Cardiac muscle cell (in vitro differentiated cells and primary cell): ENCODE measurements at regions not wholly inside any gene's neighbourhood (a gene's known extent, or its start where the extent isn't known, plus 50 kb on each side); places are given as distances from the start of the nearest gene placed in this dataset.
"Not testable (repeated sequence)": the region's sequence is repeated elsewhere in the genome, so short reads cannot be mapped to it uniquely, and the experiment has no call there.

Source experiments
- DNase-seq, 2 donors: peaks; one replicate each; pipeline versions ENCODE4 v3.0.0 to v3.0.0-alpha.2; 2010 to 2017; ENCODE audit warnings: low read depth in 1 of 2, low spot score in 1 of 2
- H3K27ac ChIP-seq: fragments of 200-600 bp; sonication (generic); 2 replicates; pipeline ENCODE4 v1.5.1; 2016
- H3K27me3 ChIP-seq: fragments of 200-600 bp; sonication (generic); 2 replicates; pipeline ENCODE4 v1.6.0; 2016; ENCODE audit warnings: control low read depth
- H3K36me3 ChIP-seq: fragments of 200-600 bp; sonication (generic); 2 replicates; pipeline ENCODE4 v1.5.1; 2016; ENCODE audit warnings: control low read depth
- H3K4me1 ChIP-seq: fragments of 200-600 bp; sonication (generic); 2 replicates; pipeline ENCODE4 v1.8.1; 2017; ENCODE audit warnings: low read depth, mild to moderate bottlenecking, mixed run types
- H3K4me3 ChIP-seq: fragments of 200-600 bp; sonication (generic); 2 replicates; pipeline ENCODE4 v1.5.1; 2016; ENCODE audit warnings: mild to moderate bottlenecking
- H3K9me3 ChIP-seq: fragments of 200-600 bp; sonication (generic); 2 replicates; pipeline ENCODE4 v1.5.1; 2017; ENCODE audit warnings: low read depth, mild to moderate bottlenecking, control low read depth
- TF ChIP-seq, protein P1 (sequence below): IDR thresholded peaks from 2 replicates; pipeline ENCODE4 v1.5.1; 2012; ENCODE audit warnings: low read depth, mild to moderate bottlenecking, low read length

DNA sequence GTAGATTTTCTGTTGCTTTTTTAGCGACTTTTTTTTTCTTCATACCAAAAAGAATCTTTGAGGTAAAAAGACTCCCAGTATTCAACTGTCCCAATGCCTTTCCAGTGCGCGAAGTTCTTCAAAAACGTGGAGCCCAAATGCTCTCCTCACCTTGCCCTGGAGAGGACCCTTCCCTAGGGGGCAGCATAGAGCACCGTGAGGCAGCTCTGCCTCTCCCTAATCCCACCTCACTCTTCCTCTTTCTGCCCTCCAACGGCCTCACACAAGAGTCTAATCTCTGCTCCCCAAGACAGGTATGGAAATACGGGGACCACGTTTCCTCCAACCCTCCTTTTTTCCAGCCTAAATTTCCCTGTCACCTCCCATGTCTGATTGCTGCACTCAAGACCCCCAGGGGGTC lies 117.5 kb upstream of the ALX4 start:
- TF ChIP-seq, protein P1, sequence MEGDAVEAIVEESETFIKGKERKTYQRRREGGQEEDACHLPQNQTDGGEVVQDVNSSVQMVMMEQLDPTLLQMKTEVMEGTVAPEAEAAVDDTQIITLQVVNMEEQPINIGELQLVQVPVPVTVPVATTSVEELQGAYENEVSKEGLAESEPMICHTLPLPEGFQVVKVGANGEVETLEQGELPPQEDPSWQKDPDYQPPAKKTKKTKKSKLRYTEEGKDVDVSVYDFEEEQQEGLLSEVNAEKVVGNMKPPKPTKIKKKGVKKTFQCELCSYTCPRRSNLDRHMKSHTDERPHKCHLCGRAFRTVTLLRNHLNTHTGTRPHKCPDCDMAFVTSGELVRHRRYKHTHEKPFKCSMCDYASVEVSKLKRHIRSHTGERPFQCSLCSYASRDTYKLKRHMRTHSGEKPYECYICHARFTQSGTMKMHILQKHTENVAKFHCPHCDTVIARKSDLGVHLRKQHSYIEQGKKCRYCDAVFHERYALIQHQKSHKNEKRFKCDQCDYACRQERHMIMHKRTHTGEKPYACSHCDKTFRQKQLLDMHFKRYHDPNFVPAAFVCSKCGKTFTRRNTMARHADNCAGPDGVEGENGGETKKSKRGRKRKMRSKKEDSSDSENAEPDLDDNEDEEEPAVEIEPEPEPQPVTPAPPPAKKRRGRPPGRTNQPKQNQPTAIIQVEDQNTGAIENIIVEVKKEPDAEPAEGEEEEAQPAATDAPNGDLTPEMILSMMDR = peak; percentile 37
- no peak overlapping the region for H3K27ac ChIP-seq
- H3K27me3 ChIP-seq = no peaks in the 10 kb centered on the region
- no peak overlapping the region for H3K4me3 ChIP-seq
- no peaks in the 10 kb centered on the region for H3K36me3 ChIP-seq
- H3K9me3 ChIP-seq = no peaks in the 10 kb centered on the region
- no peaks in the 10 kb centered on the region for H3K4me1 ChIP-seq
- DNase-seq = peak in 1 of 2 donors; percentile 21

DNA sequence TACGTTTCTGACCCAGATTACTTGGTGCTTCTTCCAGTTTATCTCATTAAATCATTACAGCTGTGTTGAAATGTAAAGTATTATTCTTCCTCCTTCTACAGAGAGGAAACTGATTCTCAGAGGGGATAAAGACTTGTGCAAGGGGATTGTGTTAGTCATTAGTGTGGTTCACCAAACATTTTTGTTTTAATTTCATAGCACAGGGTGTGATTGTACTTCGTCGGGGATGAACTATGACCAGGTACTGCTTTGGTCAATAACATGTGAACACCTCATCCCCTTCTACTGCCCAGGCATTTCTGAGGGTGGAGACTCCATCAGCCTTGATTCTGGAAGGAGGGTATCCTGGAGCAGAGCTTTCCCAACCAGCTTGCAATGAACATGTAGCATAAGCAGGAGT lies 120.2 kb upstream of the ALX4 start:
- no peaks in the 10 kb centered on the region for H3K9me3 ChIP-seq
- no peaks in the 10 kb centered on the region for H3K27me3 ChIP-seq
- H3K4me3 ChIP-seq = no peak overlapping the region
- H3K36me3 ChIP-seq = no peaks in the 10 kb centered on the region
- no peaks in the 10 kb centered on the region for H3K4me1 ChIP-seq
- no peak overlapping the region for H3K27ac ChIP-seq
- DNase-seq = no peak
- TF ChIP-seq, protein P1 = no peak

DNA sequence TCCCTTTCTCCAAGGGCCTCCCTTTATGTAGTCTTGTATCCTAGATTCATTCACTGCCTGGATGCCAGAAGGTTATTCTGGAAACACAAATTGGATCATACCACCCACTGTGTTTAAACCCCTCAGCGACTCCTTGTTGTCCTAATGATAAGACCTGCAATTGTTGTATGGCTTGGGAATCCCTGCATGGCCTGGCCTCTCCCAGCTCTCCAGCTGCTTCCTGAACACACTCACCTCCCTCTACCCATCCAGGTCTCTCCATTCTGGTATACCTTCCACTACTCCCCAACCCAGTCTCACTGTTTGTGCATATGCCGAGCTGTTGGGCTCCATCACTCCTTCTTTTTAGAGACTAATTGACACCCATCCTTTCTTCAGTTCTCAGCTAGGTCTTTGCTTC lies 124.3 kb upstream of the ALX4 start:
- Histone ChIP-seq H3K9me3 (no peaks in the 10 kb centered on the region), H3K4me3 (no peak overlapping the region), H3K36me3 (no peaks in the 10 kb centered on the region), H3K27me3 (no peaks in the 10 kb centered on the region), H3K4me1 (no peaks in the 10 kb centered on the region), H3K27ac (no peak overlapping the region)
- TF ChIP-seq, protein P1 = no peak
- no peak for DNase-seq

DNA sequence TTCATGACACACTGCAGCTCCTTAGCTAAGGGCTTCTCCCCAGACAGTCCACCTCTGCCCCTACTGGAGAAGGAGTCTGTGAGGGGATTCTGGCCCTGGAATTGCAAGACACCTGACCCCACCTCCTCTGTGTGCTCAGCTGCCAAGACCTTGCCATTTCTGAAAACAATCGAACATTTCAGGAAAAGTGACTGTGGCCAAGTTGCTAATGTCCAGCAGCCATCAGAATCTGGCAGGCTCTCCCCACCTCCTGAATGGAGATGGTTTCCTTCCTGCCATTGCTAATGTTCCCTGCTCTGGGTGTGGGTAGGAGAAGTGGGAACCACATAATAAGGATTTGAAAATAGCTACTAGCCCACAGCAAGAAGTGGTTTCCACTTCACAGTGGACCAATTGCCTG lies 127.2 kb upstream of the ALX4 start:
- TF ChIP-seq, protein P1 = no peak
- DNase-seq = no peak
- no peaks in the 10 kb centered on the region for H3K36me3 ChIP-seq
- H3K27me3 ChIP-seq = no peaks in the 10 kb centered on the region
- no peaks in the 10 kb centered on the region for H3K9me3 ChIP-seq
- H3K27ac ChIP-seq = no peak overlapping the region
- H3K4me3 ChIP-seq = no peak overlapping the region
- no peaks in the 10 kb centered on the region for H3K4me1 ChIP-seq

DNA sequence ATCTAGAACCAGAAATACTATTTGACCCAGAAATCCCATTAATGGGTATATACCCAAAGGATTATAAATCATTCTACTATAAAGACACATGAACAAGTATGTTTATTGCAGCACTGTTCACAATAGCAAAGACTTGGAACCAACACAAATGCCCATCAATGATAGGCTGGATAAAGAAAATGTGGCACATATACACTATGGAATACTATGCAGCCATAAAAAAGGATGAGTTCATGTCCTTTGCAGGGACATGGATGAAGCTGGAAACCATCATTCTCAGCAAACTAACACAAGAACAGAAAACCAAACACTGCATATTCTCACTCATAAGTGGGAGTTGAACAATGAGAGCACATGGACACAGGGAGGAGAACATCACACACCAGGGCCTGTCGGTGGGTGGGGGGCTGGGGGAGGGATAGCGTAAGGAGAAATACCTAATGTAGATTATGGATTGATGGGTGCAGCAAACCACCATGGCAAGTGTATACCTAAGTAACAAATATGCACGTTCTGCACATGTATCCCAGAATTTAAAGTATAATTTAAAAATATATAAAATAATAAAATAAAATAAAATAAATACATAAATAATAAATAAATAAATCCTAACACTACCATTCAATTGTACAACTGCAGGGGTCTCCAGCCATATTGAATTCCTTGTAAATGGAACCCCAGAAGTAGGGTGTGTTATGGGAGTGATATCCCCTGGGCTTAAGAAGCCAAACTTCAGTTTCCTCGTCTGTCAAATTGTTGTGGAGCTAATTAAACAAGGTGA lies 122.4 kb upstream of the CD82 start:
- not testable (repeated sequence) for H3K9me3 ChIP-seq, H3K4me3 ChIP-seq, DNase-seq, H3K36me3 ChIP-seq, H3K27me3 ChIP-seq, H3K4me1 ChIP-seq, H3K27ac ChIP-seq

DNA sequence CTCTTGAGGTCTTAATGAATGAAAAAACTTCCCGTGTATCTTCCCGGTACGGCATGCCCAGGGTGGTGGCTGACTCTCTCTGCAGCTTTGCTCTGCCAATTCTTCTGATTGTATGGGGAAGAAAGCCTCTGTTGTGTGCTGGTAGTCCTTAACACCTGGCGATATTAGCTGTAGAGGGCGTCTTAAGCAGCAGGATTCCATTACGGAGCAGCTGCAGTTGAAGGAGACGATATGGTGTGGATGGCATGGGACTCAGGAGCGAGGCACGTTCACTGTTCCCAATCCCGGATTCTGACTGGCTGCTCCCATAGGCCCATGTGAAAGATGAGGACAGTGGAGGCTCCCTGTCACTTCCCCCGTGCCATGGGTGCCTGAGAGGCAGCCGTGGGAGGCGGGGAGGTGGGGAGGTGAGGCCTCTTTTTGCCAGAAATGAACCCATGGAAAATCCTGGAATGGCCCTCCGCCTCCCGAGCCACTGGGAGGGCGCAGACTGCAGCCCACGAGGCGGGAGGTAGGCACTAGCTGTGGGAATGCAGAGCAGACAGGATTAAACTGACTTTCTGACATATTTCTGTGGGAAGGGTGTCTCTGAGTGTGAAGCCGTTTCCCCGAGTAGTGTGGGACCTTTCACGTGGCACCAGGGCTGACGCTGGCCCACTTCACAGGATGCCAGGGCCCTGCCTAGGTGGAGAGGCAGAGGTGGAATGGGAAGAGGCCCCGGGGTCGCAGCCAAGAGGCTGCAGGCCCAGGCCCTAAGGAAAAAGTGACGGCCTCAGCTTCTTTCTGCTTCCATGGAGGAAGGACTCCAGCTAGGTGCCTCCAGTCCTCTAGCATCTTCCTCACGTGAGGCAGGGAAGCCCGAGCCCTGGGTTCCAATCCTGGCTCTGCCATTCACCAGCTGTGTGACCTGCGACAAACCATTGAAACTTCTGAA lies 121.4 kb upstream of the CD82 start:
- Histone ChIP-seq H3K4me3 (no peak overlapping the region), H3K27ac (no peak overlapping the region), H3K9me3 (no peaks in the 10 kb centered on the region), H3K36me3 (no peaks in the 10 kb centered on the region), H3K4me1 (no peaks in the 10 kb centered on the region), H3K27me3 (no peaks in the 10 kb centered on the region)
- DNase-seq = no peak
- TF ChIP-seq, protein P1 = no peak
